Endothelial cell of umbilical vein (primary cell): ENCODE measurements at regions not wholly inside any gene's neighbourhood (a gene's known extent, or its start where the extent isn't known, plus 50 kb on each side); places are given as distances from the start of the nearest gene placed in this dataset.

Source experiments
- BruUV-seq: library from RNA; stranded (reverse); fragments of 400-500 nt; replicated peaks from 2 replicates; lab custom pipeline; 2021; lab: Mats Ljungman, UMichigan
- CTCF ChIA-PET: fragments of 300-600, 350-600 bp; sonication (Branson Sonifier 250); formaldehyde crosslinking; loops from one replicate; lab custom pipeline; 2021; ENCODE audit warnings: antibody characterized with exemption, inconsistent platforms; lab: Charles Lee
- POLR2A ChIA-PET: fragments of 300-600, 350-600 bp; sonication (Branson Sonifier 250); formaldehyde crosslinking; loops from one replicate; lab custom pipeline; 2021; ENCODE audit warnings: antibody characterized with exemption, inconsistent platforms; lab: Charles Lee
- DNase-seq: peaks from one replicate; pipeline ENCODE4 v3.0.0-alpha.2; 2011; ENCODE audit warnings: low read depth, low spot score
- FAIRE-seq: peaks from 2 replicates; lab custom pipeline; 2011; peaks lifted over from hg19 to GRCh38; lab: Jason Lieb, UNC
- H2AFZ ChIP-seq: 2 replicates; pipeline ENCODE4 v1.6.0; 2012; ENCODE audit warnings: low read depth, low read length, control low read depth, inconsistent platforms
- H3K27ac ChIP-seq: 2 replicates; pipeline ENCODE4 v1.5.1; 2011; ENCODE audit warnings: low read depth, mild to moderate bottlenecking, control low read depth, low read length, moderate library complexity; ENCODE audit not compliant: insufficient read depth
- H3K27me3 ChIP-seq, 2 experiments: 2 replicates each; pipeline versions ENCODE4 v1.6.0 to v1.6.1; 2011; ENCODE audit warnings: low read length in 2 of 2, mixed read lengths in 1 of 2; ENCODE audit not compliant: control insufficient read depth in 2 of 2, insufficient read depth in 2 of 2
- H3K36me3 ChIP-seq, 2 experiments: 2 replicates in 1 of 2; 3 replicates in 1 of 2; pipeline ENCODE4 v1.5.1; 2011; ENCODE audit warnings: low read length in 2 of 2, mild to moderate bottlenecking in 1 of 2, moderate library complexity in 1 of 2; ENCODE audit not compliant: control insufficient read depth in 2 of 2, insufficient read depth in 2 of 2; ENCODE audit errors: extremely low read depth in 1 of 2
- H3K4me1 ChIP-seq: 3 replicates; pipeline ENCODE4 v1.5.1; 2011; ENCODE audit warnings: mild to moderate bottlenecking, low read length; ENCODE audit not compliant: control insufficient read depth, insufficient read depth; ENCODE audit errors: extremely low read depth
- H3K4me2 ChIP-seq: 2 replicates; pipeline ENCODE4 v1.6.1; 2011; ENCODE audit warnings: low read length, control low read depth, mixed read lengths; ENCODE audit not compliant: insufficient read depth
- H3K4me3 ChIP-seq, 3 experiments: fragments of 200-600 bp in 1 of 3; sonication (generic), shearing (Covaris generic) in 1 of 3; replicated peaks in 1 of 3; 2 replicates each; pipeline ENCODE4 v1.5.1; 2011 to 2016; ENCODE audit warnings: control low read depth in 3 of 3, low read length in 3 of 3, mild to moderate bottlenecking in 2 of 3, inconsistent platforms in 1 of 3, low read depth in 1 of 3, moderate library complexity in 1 of 3; ENCODE audit not compliant: insufficient read depth in 1 of 3
- H3K79me2 ChIP-seq: 2 replicates; pipeline ENCODE4 v1.6.0; 2012; ENCODE audit warnings: low read length, inconsistent platforms; ENCODE audit not compliant: control insufficient read depth, insufficient read depth
- H3K9ac ChIP-seq: replicated peaks from 2 replicates; pipeline ENCODE3; 2011; ENCODE audit warnings: low read length, control low read depth; ENCODE audit not compliant: insufficient read depth; ENCODE audit errors: extremely low read depth
- H3K9me1 ChIP-seq: replicated peaks from 3 replicates; pipeline ENCODE4 v1.6.0; 2011; ENCODE audit warnings: mild to moderate bottlenecking, low read length; ENCODE audit not compliant: control insufficient read depth, insufficient read depth; ENCODE audit errors: extremely low read depth
- H3K9me3 ChIP-seq: replicated peaks from 2 replicates; pipeline ENCODE4 v1.5.1; 2012; ENCODE audit warnings: low read length, inconsistent platforms; ENCODE audit not compliant: control insufficient read depth, insufficient read depth
- H4K20me1 ChIP-seq: replicated peaks from 2 replicates; pipeline ENCODE3; 2011; ENCODE audit warnings: mild to moderate bottlenecking, low read length; ENCODE audit not compliant: control insufficient read depth, insufficient read depth; ENCODE audit errors: extremely low read depth
- CTCF ChIP-seq, 2 donors: IDR thresholded peaks; 1 replicate in 1 of 2; 2 replicates in 1 of 2; pipeline ENCODE4 v1.5.1; 2011; ENCODE audit warnings: low read length in 2 of 2, mild to moderate bottlenecking in 2 of 2, moderate library complexity in 2 of 2, control low read depth in 1 of 2, inconsistent platforms in 1 of 2, low read depth in 1 of 2; ENCODE audit not compliant: insufficient read depth in 1 of 2; ENCODE audit errors: extremely low read depth in 1 of 2
- EZH2 ChIP-seq: IDR thresholded peaks from 2 replicates; pipeline ENCODE4 v1.6.1; 2012; ENCODE audit warnings: borderline replicate concordance, low read depth, mild to moderate bottlenecking, moderate library complexity, low read length, inconsistent platforms; ENCODE audit not compliant: severe bottlenecking
- FOS ChIP-seq: IDR thresholded peaks from 2 replicates; pipeline ENCODE4 v1.6.1; 2011; ENCODE audit warnings: mild to moderate bottlenecking, low read length, moderate library complexity, borderline replicate concordance; ENCODE audit not compliant: insufficient read depth
- GATA2 ChIP-seq: IDR thresholded peaks from 2 replicates; pipeline ENCODE4 v1.7.0; 2011; ENCODE audit warnings: low read depth, mild to moderate bottlenecking, moderate library complexity, mixed read lengths, low read length; ENCODE audit not compliant: insufficient read length, insufficient read depth
- JUN ChIP-seq: IDR thresholded peaks from 2 replicates; pipeline ENCODE4 v1.6.1; 2011; ENCODE audit warnings: borderline replicate concordance, low read depth; ENCODE audit not compliant: insufficient read length, insufficient read depth
- MYC ChIP-seq: IDR thresholded peaks from one replicate; pipeline ENCODE4 v1.6.1; 2011; ENCODE audit warnings: mild to moderate bottlenecking, low read depth, low read length
- POLR2A ChIP-seq: IDR thresholded peaks from 2 replicates; pipeline ENCODE4 v1.6.1; 2012; ENCODE audit warnings: low read depth, mild to moderate bottlenecking, control low read depth, low read length
- POLR2AphosphoS5 ChIP-seq: IDR thresholded peaks from 2 replicates; pipeline ENCODE4 v1.6.1; 2012; ENCODE audit warnings: low read depth, mild to moderate bottlenecking, control low read depth, low read length, moderate library complexity; ENCODE audit not compliant: insufficient read depth
- dilution Hi-C: fragments of 300-500 bp; cut with MboI; formaldehyde crosslinking; loops from one replicate; pipeline ENCODE4 v1.15.0; 2019; ENCODE audit warnings: low sequenced_read_pairs; ENCODE audit not compliant: extremely low pct_ligation_motif_present
- intact Hi-C: fragments of 100-400 bp; cut with micrococcal nuclease; formaldehyde crosslinking; loops from one replicate; pipeline ENCODE4 v1.10.0; 2022
- TF ChIP-seq, protein P1 (sequence below): IDR thresholded peaks from 2 replicates; pipeline ENCODE4 v1.6.1; 2011; ENCODE audit not compliant: insufficient read depth, insufficient read length

- FAIRE-seq (no peak), DNase-seq (no peak)
- H3K79me2 ChIP-seq = no peaks in the 10 kb centered on the region
- H3K9me3 ChIP-seq = no peaks in the 10 kb centered on the region
- H3K4me2 ChIP-seq = no peak overlapping the region
- CTCF ChIA-PET = no interaction called here
- no peak overlapping the region for H3K4me3 ChIP-seq
- H3K9ac ChIP-seq = no peak overlapping the region
- H2AFZ ChIP-seq = no peak overlapping the region
- no peaks in the 10 kb centered on the region for H4K20me1 ChIP-seq
- H3K9me1 ChIP-seq = peaks cover 2% of the 10 kb centered on the region
- TF ChIP-seq GATA2 (no peak), POLR2AphosphoS5 (no peak), EZH2 (no peak)
- no peak overlapping the region for H3K27ac ChIP-seq
- H3K27me3 ChIP-seq = no peaks in the 10 kb centered on the region
- intact Hi-C loops = no loop called here
- H3K4me1 ChIP-seq = no peaks in the 10 kb centered on the region
- no peaks in the 10 kb centered on the region for H3K36me3 ChIP-seq
- dilution Hi-C loops = no loop called here
- BruUV-seq = no TSS peak
- POLR2A ChIA-PET = no interaction called here
Observed at GRCh38 chr4:130306566-130306965, 1210.6 kb downstream of the C4orf33 start.

DNA sequence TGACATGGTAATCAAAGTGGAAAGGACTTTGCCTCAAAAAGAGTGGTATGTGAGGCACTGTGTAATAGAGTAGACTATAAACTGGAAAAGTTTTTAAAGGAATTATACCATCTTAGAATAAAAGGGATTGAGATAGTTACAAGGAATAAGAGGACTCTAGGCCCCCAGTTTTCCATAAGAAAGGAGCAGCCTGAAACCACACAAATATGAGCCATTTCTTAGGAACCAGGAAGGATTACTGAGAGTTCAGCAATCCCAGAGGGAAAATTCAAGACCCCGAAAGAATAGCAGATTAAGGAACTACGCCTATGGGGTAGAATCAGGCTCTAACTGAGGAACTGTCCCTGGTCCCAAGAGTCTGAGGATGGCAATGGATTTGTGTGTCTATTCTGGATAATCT, 1213.3 kb downstream of the C4orf33 start:
- ChIA-PET CTCF (no interaction called here), POLR2A (no interaction called here)
- H3K4me1 ChIP-seq = no peaks in the 10 kb centered on the region
- no peak overlapping the region for H3K4me2 ChIP-seq
- FAIRE-seq (no peak), DNase-seq (no peak)
- H3K27me3 ChIP-seq = no peaks in the 10 kb centered on the region
- H3K27ac ChIP-seq = no peak overlapping the region
- dilution Hi-C loops (no loop called here), intact Hi-C loops (no loop called here)
- H3K9me1 ChIP-seq = peaks cover 2% of the 10 kb centered on the region
- H4K20me1 ChIP-seq = no peaks in the 10 kb centered on the region
- H3K9ac ChIP-seq = no peak overlapping the region
- H3K79me2 ChIP-seq = no peaks in the 10 kb centered on the region
- no peak for TF ChIP-seq GATA2
- TF ChIP-seq CTCF (IDR thresholded peaks at IDR 0.05; ENCODE audit: extremely low read depth in 1 of 2, insufficient read depth in 1 of 2, low read depth in 1 of 2, low read length in 2 of 2) = no peak
- TF ChIP-seq EZH2 = no peak
- no peak for TF ChIP-seq POLR2A
- TF ChIP-seq, protein P1, sequence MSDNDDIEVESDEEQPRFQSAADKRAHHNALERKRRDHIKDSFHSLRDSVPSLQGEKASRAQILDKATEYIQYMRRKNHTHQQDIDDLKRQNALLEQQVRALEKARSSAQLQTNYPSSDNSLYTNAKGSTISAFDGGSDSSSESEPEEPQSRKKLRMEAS = no peak
- TF ChIP-seq POLR2AphosphoS5 = no peak
- no peak for TF ChIP-seq JUN
- no peak for TF ChIP-seq FOS
- no peak for TF ChIP-seq MYC
- H3K9me3 ChIP-seq = no peaks in the 10 kb centered on the region
- H3K4me3 ChIP-seq = no peak overlapping the region
- H3K36me3 ChIP-seq = no peaks in the 10 kb centered on the region
- no TSS peak for BruUV-seq
- H2AFZ ChIP-seq = no peak overlapping the region
